Neuronal stem cell (in vitro differentiated cells): ENCODE measurements at regions not wholly inside any gene's neighbourhood (a gene's known extent, or its start where the extent isn't known, plus 50 kb on each side); places are given as distances from the start of the nearest gene placed in this dataset.

Experiments used
- DNase-seq: peaks from one replicate; pipeline ENCODE4 v3.0.0-alpha.2; 2013; ENCODE audit warnings: low spot score
- H2AFZ ChIP-seq: one replicate; pipeline ENCODE4 v1.6.1; 2013; ENCODE audit warnings: mild to moderate bottlenecking, low read length, inconsistent platforms
- H2AK5ac ChIP-seq: 2 replicates; pipeline ENCODE4 v1.6.1; 2013; ENCODE audit warnings: low read depth, mild to moderate bottlenecking, inconsistent platforms, low read length, moderate library complexity, mixed read lengths
- H2BK120ac ChIP-seq: 2 replicates; pipeline ENCODE4 v1.6.1; 2013; ENCODE audit warnings: low read depth, mild to moderate bottlenecking, inconsistent platforms, low read length, moderate library complexity, mixed read lengths
- H2BK12ac ChIP-seq: one replicate; pipeline ENCODE4 v1.6.1; 2013; ENCODE audit warnings: low read length, inconsistent platforms
- H2BK15ac ChIP-seq: 2 replicates; pipeline ENCODE4 v1.6.1; 2013; ENCODE audit warnings: mild to moderate bottlenecking, low read length, inconsistent platforms, mixed read lengths
- H2BK5ac ChIP-seq: one replicate; pipeline ENCODE4 v1.6.1; 2013; ENCODE audit warnings: inconsistent platforms, mild to moderate bottlenecking, low read length, moderate library complexity
- H3K14ac ChIP-seq: one replicate; pipeline ENCODE4 v1.6.1; 2013; ENCODE audit warnings: low read length, inconsistent platforms
- H3K18ac ChIP-seq: 2 replicates; pipeline ENCODE4 v1.6.1; 2013; ENCODE audit warnings: low read length, inconsistent platforms
- H3K23ac ChIP-seq: 2 replicates; pipeline ENCODE4 v1.6.1; 2013; ENCODE audit warnings: low read depth, mild to moderate bottlenecking, mixed read lengths, low read length, inconsistent platforms; ENCODE audit not compliant: poor library complexity
- H3K27ac ChIP-seq: replicated peaks from 3 replicates; pipeline ENCODE4 v1.5.1; 2013; ENCODE audit warnings: low read length, inconsistent platforms
- H3K27me3 ChIP-seq, 3 experiments: 2 replicates each; pipeline ENCODE4 v1.6.1; 2013; ENCODE audit warnings: low read length in 3 of 3, mild to moderate bottlenecking in 2 of 3, inconsistent platforms in 1 of 3, low read depth in 1 of 3, mixed read lengths in 1 of 3, moderate library complexity in 1 of 3; ENCODE audit not compliant: control insufficient read depth in 3 of 3, insufficient read depth in 3 of 3
- H3K36me3 ChIP-seq, 2 donors: replicated peaks in 1 of 2; 2 replicates each; pipeline ENCODE4 v1.6.1; 2013; ENCODE audit warnings: low read length in 2 of 2; ENCODE audit not compliant: control insufficient read depth in 2 of 2, insufficient read depth in 2 of 2
- H3K4ac ChIP-seq: 2 replicates; pipeline ENCODE4 v1.6.1; 2013; ENCODE audit warnings: inconsistent platforms, mild to moderate bottlenecking, low read length, moderate library complexity
- H3K4me1 ChIP-seq, 2 donors: 1 replicate in 1 of 2; 2 replicates in 1 of 2; pipeline ENCODE4 v1.6.1; 2013; ENCODE audit warnings: low read length in 2 of 2, low read depth in 1 of 2; ENCODE audit not compliant: control insufficient read depth in 2 of 2, insufficient read depth in 1 of 2
- H3K4me2 ChIP-seq: one replicate; pipeline ENCODE4 v1.6.1; 2013; ENCODE audit warnings: mild to moderate bottlenecking, low read length, inconsistent platforms; ENCODE audit not compliant: insufficient read depth, poor library complexity, severe bottlenecking
- H3K4me3 ChIP-seq, 2 donors: 2 replicates each; pipeline ENCODE4 v1.5.1; 2013; ENCODE audit warnings: low read length in 2 of 2, mild to moderate bottlenecking in 2 of 2, inconsistent platforms in 1 of 2, moderate library complexity in 1 of 2
- H3K79me1 ChIP-seq: one replicate; pipeline ENCODE4 v1.6.1; 2013; ENCODE audit warnings: low read depth, mild to moderate bottlenecking, inconsistent platforms, low read length, moderate library complexity
- H3K9ac ChIP-seq: one replicate; pipeline ENCODE4 v1.6.1; 2013; ENCODE audit warnings: mild to moderate bottlenecking, low read depth, low read length, inconsistent platforms; ENCODE audit not compliant: poor library complexity
- H3K9me3 ChIP-seq, 2 donors: replicated peaks in 1 of 2; 2 replicates each; pipeline versions ENCODE3 to v1.6.1; 2013; ENCODE audit warnings: low read length in 2 of 2, mild to moderate bottlenecking in 2 of 2, inconsistent platforms in 1 of 2, low read depth in 1 of 2, mixed read lengths in 1 of 2, moderate library complexity in 1 of 2; ENCODE audit not compliant: control insufficient read depth in 2 of 2, insufficient read depth in 1 of 2
- H4K8ac ChIP-seq: one replicate; pipeline ENCODE4 v1.6.1; 2013; ENCODE audit warnings: low read depth, mild to moderate bottlenecking, inconsistent platforms, low read length, moderate library complexity
- H4K91ac ChIP-seq: one replicate; pipeline ENCODE4 v1.6.1; 2013; ENCODE audit warnings: low read length, low read depth, mild to moderate bottlenecking, inconsistent platforms; ENCODE audit not compliant: poor library complexity
- WGBS, 2 donors: extraction: QIAGEN DNeasy Blood & Tissue Kit; methylation state at CpG; one replicate each; pipeline ENCODE4 v1.1.7; 2013; ENCODE audit warnings: missing lambda C conversion rate in 2 of 2, mixed read lengths in 1 of 2; ENCODE audit not compliant: insufficient read length in 2 of 2, insufficient replicate concordance in 1 of 2; ENCODE audit errors: extremely low coverage in 2 of 2; 5-methylcytosine and 5-hydroxymethylcytosine counted together

DNA sequence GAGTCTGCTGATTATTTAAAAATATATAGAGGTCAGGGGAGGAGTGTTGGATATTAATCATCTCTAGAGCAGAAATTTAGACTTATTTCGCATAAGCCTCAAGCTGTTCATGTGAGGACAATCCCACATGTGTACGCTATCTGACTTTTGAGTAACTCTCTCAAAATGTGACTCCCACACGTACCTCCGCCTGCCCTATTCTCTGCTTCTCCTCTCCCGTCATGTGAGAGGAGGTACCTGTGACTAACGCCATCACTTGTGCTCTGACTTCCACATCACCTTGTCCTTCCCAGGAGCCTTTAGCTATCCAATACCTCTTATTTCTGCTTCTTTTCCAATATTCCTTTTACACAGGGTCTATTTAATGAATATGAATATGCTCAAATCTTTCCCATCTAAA lies 119.3 kb upstream of the CALCR start:
- no peaks in the 10 kb centered on the region for H3K36me3 ChIP-seq
- H2AFZ ChIP-seq, result no peak overlapping the region
- H4K91ac ChIP-seq, result no peak overlapping the region
- no peak overlapping the region for H2BK12ac ChIP-seq
- WGBS, 2 donors, result no CpG with 5 or more reads among the region's 6 CpGs
- no peak overlapping the region for H3K9ac ChIP-seq
- H3K14ac ChIP-seq, result no peak overlapping the region
- no peaks in the 10 kb centered on the region for H3K79me1 ChIP-seq
- H3K4ac ChIP-seq, result no peak overlapping the region
- H3K18ac ChIP-seq, result no peak overlapping the region
- H4K8ac ChIP-seq, result no peak overlapping the region
- DNase-seq, result no peak
- no peak overlapping the region for H2BK120ac ChIP-seq
- H2BK5ac ChIP-seq, result no peak overlapping the region
- no peak overlapping the region for H3K4me3 ChIP-seq
- H3K4me1 ChIP-seq, result peaks cover 5 to 8% of the 10 kb centered on the region in 2 donors
- no peak overlapping the region for H2BK15ac ChIP-seq
- no peaks in the 10 kb centered on the region for H3K9me3 ChIP-seq
- no peak overlapping the region for H3K27ac ChIP-seq
- H3K4me2 ChIP-seq, result no peak overlapping the region
- H2AK5ac ChIP-seq, result no peak overlapping the region
- no peak overlapping the region for H3K23ac ChIP-seq
- H3K27me3 ChIP-seq, result no peaks in the 10 kb centered on the region

DNA sequence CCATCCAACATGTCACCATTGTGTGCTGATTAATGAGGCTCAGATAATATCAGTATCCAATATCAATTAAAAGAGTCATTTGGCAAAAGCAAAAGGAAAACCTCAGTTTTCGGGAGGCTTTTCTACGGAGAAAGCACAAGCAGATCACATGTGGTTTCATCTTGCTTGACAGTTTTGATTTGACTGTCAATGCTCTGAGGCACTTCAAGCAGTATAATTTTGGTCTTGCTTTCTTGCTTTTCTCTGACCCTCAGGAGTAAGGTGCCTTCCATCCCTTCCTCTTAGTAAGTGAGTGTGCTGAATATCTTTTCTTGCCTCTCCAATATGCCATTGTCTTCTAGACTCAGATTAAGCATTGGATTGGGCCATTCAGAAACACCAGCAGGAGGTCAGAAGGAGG lies 115.5 kb upstream of the CALCR start:
- Histone ChIP-seq H2BK15ac (no peak overlapping the region), H3K36me3 (no peaks in the 10 kb centered on the region), H2AK5ac (no peak overlapping the region), H3K9ac (no peak overlapping the region), H3K23ac (no peak overlapping the region), H3K4ac (no peak overlapping the region), H3K4me1 (peaks cover 5 to 8% of the 10 kb centered on the region in 2 donors), H3K18ac (no peak overlapping the region), H3K27ac (no peak overlapping the region), H3K4me3 (no peak overlapping the region), H2BK120ac (no peak overlapping the region), H2AFZ (no peak overlapping the region), H3K79me1 (no peaks in the 10 kb centered on the region), H3K14ac (no peak overlapping the region), H4K8ac (no peak overlapping the region), H3K27me3 (no peaks in the 10 kb centered on the region), H2BK12ac (no peak overlapping the region), H3K4me2 (no peak overlapping the region), H2BK5ac (no peak overlapping the region), H3K9me3 (no peaks in the 10 kb centered on the region), H4K91ac (no peak overlapping the region)
- peak; percentile 2 for DNase-seq
- no CpG with 5 or more reads among the region's 2 CpGs for WGBS, 2 donors

DNA sequence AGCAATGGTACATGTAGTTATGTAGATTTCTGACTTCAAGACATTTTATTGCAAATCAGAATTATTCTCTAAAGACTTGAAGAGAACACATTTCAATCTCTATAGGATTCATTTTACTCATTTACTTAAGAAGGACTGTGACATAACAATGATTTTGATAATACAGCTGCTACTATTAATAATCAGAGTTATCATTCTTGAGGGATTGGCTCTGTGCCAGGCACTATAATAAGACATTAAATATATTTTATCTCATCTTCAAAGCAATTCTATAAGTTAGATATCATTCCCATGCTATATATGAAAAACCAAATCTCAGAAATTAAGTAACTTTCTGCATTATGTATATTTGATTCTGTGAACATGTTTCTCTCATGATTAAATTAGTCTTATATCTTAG lies 103.7 kb upstream of the CALCR start:
- Histone ChIP-seq H3K4ac (no peak overlapping the region), H3K4me3 (no peak overlapping the region), H2BK120ac (no peak overlapping the region), H4K8ac (no peak overlapping the region), H4K91ac (no peak overlapping the region), H2AK5ac (no peak overlapping the region), H3K18ac (no peak overlapping the region), H3K9me3 (no peaks in the 10 kb centered on the region), H3K4me1 (no peaks in the 10 kb centered on the region), H3K23ac (no peak overlapping the region), H3K36me3 (no peaks in the 10 kb centered on the region), H3K79me1 (no peaks in the 10 kb centered on the region), H2BK12ac (no peak overlapping the region), H2AFZ (no peak overlapping the region), H3K27ac (no peak overlapping the region), H3K9ac (no peak overlapping the region), H2BK15ac (no peak overlapping the region), H3K4me2 (no peak overlapping the region), H3K14ac (no peak overlapping the region), H3K27me3 (no peaks in the 10 kb centered on the region), H2BK5ac (no peak overlapping the region)
- DNase-seq, result no peak

DNA sequence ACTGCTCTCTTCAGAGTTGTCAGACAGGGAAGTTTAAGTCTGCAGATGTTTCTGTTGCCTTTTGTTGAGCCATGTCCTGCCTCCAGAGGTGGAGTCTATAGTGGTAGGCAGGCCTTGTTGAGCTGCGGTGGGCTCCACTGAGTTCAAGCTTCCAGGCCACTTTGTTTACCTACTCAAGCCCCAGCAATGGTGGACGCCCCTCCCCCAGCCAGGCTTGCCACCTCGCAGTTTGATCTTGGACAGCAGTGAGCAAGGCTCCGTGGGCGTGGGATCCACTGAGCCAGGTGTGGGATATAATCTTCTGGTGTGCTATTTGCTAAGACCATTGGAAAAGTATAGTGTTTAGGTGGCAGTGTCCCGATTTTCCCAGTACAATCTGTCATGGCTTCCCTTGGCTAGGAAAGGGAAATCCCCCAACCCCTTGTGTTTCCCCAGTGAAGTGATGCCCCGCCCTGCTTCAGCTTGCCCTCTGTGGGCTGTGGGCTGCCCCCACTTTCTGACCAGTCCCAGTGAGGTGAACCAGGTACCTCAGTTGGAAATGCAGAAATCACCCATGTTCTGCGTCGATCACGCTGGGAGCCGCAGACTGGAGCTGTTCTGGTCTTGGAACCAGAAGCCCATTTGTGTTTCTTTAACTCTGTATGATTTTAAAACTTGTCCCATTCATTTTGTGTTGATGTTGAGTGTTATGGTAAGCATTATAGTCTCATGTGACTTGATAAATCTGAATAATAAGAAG lies 89.2 kb upstream of the CALCR start:
- peak overlapping the region; percentile 38 for H3K18ac ChIP-seq
- H2AFZ ChIP-seq, result no peak overlapping the region
- H2AK5ac ChIP-seq, result no peak overlapping the region
- no peak overlapping the region for H4K91ac ChIP-seq
- no peak overlapping the region for H3K4me3 ChIP-seq
- H3K27ac ChIP-seq, result no peak overlapping the region
- H3K14ac ChIP-seq, result no peak overlapping the region
- H2BK12ac ChIP-seq, result no peak overlapping the region
- H3K4me2 ChIP-seq, result no peak overlapping the region
- no peak overlapping the region for H2BK15ac ChIP-seq
- no peak overlapping the region for H3K23ac ChIP-seq
- no peak overlapping the region for H2BK5ac ChIP-seq
- no peak overlapping the region for H3K4ac ChIP-seq
- H4K8ac ChIP-seq, result no peak overlapping the region
- no peaks in the 10 kb centered on the region for H3K9me3 ChIP-seq
- H3K36me3 ChIP-seq, result no peaks in the 10 kb centered on the region
- no CpG with 5 or more reads among the region's 11 CpGs for WGBS, 2 donors
- no peak overlapping the region for H2BK120ac ChIP-seq
- no peak for DNase-seq
- no peaks in the 10 kb centered on the region for H3K27me3 ChIP-seq
- H3K9ac ChIP-seq, result no peak overlapping the region
- H3K79me1 ChIP-seq, result no peaks in the 10 kb centered on the region
- no peaks in the 10 kb centered on the region for H3K4me1 ChIP-seq
